Hematopoietic multipotent progenitor cell treated with erythropoietin and hydrocortisone succinate and interleukin-3 and kit ligand, for 8 days (in vitro differentiated cells): ENCODE measurements at regions not wholly inside any gene's neighbourhood (a gene's known extent, or its start where the extent isn't known, plus 50 kb on each side); places are given as distances from the start of the nearest gene placed in this dataset.

Source experiments
- DNase-seq: peaks from one replicate; pipeline ENCODE4 v3.0.0-alpha.2; 2015

- DNase-seq = no peak
Measured at GRCh38 chr5:164746723-164747122, 1241.3 kb downstream of the MAT2B start.

DNA sequence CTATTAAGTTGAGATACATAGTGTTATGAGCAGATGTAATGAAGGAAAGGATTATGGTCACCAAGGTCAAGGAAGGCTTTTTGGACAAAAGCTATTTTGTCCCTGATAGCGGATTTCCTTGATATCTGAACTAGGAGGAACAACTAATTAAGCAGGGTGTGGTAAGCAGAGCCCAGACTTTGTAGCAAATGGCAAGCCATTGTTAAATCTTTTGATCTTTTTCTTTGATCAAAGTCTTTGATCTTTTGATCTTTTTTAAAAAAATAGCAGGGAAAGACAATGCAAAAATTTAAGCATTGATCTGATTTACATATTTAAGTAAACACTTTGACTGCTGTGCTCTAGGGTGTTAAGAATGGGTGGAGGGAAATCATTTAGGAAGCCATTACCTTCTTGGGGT lies 1242.0 kb downstream of the MAT2B start:
- no peak for DNase-seq

DNA sequence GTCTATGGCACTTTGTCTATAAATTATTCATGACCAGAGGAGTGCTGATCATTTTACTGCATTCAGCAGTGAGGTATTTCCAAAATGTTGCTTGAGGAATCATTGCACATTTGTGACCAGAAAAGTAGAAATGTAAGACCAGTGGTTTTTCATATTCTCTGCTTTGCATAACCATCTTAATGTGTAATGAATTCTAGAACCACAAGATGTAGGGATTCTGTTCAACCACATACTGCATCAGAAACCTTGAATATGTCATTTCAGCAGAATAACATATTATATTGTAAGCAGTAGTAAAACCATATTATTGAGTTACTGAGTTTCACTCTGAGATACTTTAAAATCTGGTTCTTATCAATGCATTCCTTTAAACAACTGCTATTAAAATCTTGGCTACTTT lies 1243.4 kb downstream of the MAT2B start:
- DNase-seq = no peak

DNA sequence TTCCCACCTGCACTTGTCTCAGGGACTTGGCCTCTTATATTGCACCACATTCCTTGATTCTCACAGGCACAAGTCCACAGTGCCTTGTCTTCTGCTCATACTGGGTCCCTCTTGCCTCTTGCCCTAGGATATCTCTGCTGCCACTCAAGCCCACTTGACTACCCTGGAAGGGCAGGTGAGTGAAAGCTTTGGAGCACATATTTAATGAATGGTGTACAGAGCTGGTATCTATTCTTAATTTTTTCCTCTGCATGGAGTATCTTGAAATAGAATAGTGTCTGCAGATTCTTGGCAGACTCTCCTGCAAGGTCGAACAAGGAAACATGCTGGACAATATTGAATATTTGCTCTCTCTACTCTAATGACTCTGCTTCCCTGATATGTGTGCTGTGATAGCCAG lies 1248.0 kb downstream of the MAT2B start:
- DNase-seq = no peak

- DNase-seq = no peak
Measured at GRCh38 chr5:164763206-164763605, 1257.8 kb downstream of the MAT2B start.

DNA sequence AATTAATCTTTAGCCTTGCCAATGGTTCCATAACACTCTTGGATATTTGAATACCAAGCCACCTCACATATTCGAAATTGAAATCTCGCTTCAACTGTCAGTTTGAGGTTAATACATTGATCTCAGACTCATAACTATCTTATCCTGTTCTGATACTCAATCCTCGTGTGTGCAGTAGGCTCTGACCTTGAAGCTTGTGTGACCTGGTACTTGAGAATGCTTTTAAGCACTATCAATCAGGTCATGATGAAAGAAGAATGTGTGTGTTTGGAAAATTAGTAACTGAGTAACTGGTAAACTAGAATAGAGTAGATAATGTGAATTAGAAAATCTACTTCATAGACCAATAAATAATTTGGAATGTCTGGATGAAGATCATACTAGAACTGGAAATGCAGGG lies 1266.7 kb downstream of the MAT2B start:
- DNase-seq = no peak

GRCh38 chr5:164784230-164784629 lies 1278.8 kb downstream of the MAT2B start:
- no peak for DNase-seq

- DNase-seq = no peak
Measured at GRCh38 chr5:164798110-164798509, 1292.7 kb downstream of the MAT2B start.

GRCh38 chr5:164799391-164799790 lies 1294.0 kb downstream of the MAT2B start:
- DNase-seq = no peak

DNA sequence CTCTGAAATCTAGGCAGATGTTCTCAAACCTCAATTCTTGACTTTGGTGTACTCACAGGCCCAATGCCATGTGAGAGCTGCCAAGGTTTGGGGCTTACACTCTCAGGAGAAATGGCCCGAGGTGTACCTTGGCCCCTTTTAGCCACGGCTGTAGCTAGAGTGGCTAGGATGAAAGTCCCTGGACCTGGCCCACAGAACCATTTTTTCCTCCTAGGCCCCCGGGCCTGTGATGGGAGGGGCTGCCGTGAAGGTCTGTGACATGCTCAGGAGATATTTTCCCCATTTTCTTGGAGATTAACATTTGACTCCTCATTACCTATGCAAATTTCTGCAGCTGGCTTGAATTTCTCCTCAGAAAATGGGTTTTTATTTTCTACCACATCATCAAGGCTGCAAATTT lies 1296.5 kb downstream of the MAT2B start:
- no peak for DNase-seq

DNA sequence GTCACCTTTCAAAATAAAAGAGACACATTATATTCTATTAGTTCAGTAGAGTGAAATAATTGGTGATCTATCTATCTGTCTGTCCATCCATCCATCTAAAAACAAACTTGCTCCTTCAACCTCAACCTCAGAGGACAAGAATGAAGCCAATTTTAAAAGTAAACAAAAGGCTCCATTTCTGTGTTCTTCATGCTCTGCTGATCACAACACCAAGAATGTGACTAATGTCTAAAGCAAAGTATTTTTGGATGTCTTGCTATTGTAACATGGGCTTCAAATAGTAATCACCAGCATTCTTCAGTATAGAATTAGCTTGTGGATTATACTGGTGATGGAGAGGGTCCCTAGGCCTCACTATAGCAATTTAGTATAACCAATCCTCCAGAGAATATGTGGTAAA lies 1304.4 kb downstream of the MAT2B start:
- DNase-seq = no peak

DNA sequence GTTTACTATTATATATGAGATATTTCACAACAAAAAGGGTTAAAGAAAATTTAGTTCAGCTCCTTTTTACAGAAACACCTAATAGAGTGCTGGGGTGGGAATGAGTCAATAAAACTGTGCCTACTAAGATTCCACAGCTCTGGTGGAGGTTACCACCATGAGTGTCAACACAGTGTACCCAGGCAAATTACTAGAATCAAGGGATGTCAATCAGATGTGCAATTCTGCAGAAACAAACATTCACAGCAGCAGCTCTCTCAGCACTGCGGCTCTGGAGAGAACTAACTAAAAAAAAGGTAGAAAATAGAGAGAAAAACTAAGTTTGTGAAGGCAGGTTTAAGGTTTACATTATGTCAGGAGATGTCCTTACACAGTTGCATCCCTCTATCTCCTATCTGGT lies 1313.0 kb downstream of the MAT2B start:
- DNase-seq = no peak

- DNase-seq = no peak
Measured at GRCh38 chr5:164824671-164825070, 1319.3 kb downstream of the MAT2B start.

DNA sequence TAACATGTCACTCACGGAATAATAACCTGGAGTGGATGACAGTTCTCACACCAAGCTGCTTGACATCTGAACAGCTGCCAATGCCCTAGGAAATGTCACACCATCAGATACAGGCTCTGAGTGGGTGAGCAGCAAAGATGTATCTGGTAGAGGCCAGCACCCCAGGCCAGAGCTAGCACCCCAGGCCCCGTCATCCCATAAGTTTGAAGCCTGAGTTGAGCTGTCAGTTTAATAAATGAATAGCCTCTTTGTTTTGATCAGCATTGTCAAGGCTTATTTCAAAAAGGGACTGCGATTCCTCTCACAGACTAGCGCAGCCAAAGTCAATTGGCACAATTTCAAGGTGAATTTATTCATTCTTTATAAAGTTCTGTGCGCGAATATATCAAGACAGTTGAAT lies 1327.1 kb downstream of the MAT2B start:
- DNase-seq = no peak

DNA sequence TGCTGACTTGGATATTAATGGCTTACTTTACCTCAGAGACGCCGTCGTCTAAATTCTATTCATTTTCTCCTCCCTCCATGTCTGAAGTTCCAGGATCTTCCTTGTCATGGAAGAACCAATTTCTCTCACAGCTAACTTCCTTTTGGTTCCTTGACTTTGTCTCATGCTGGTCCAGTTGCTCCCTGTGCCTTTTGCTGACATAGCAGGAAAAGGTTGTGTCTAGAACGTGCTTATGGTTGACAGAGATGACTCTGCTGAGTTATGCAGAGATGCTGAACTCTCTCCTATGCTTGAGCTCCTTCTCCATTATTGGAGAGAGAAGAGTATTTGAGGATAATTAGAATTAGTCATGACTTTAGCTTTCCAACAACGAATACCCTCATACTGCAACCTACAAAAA lies 1338.9 kb downstream of the MAT2B start:
- DNase-seq = no peak

- no peak for DNase-seq
Measured at GRCh38 chr5:164860896-164861295, 1355.5 kb downstream of the MAT2B start.

DNA sequence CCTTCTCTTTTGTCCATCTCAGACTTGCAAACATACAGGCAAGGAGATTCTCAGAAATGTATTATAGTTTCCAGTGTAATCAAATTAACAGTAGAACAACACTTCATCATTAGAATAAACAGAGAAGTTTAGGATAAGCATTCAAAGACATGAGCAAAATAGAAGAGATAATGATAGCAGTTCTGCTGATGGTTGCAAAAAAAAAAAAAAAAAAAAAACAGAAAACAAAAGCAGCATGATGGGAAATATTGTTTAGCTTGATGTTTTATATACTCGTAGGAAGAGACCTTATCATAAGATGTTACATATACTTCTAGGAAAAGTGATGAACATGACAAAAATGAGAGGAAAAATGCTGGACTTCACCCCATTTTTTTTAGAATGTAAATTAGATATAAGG lies 1356.2 kb downstream of the MAT2B start:
- no peak for DNase-seq

DNA sequence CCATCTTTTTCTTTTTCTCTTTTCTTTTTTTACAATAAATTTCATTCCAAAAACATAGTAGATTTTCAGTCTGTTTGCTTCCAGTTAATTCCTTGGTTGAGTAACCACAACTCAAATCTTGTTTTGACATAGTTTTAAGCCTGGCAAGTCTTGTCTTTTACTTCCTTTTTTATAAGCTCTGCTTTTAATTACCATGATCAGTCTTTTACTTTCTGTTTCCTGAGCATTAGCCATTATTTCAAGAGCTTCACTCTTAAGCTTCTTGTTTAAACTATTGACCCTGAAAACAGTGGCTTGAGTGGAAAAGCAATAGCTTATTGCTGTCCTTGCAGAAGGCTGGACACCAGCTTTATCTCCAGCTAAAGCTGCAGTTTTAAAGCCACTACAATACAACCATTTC lies 1363.3 kb downstream of the MAT2B start:
- no peak for DNase-seq

- no peak for DNase-seq
Measured at GRCh38 chr5:164869325-164869724, 1363.9 kb downstream of the MAT2B start.

DNA sequence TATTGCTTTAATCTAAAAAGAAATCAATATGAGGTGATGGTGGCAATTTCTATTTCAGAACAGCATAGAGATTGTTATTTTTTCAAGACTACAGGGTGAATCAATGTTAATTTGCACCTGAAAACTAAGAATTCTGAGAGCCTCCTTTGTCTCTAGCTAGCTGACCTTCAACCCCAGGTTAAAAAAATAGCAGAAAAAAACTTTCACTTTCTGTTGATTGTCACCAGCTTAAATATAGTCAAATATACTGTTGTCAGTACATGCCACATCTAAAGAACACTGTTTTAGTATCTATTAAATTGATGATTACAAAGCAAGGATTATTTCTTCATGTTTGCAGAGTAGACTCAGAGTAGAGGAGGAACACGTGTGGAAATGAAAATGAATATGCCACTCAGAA lies 1371.4 kb downstream of the MAT2B start:
- no peak for DNase-seq

- DNase-seq = no peak
Measured at GRCh38 chr5:164881442-164881841, 1376.0 kb downstream of the MAT2B start.

DNA sequence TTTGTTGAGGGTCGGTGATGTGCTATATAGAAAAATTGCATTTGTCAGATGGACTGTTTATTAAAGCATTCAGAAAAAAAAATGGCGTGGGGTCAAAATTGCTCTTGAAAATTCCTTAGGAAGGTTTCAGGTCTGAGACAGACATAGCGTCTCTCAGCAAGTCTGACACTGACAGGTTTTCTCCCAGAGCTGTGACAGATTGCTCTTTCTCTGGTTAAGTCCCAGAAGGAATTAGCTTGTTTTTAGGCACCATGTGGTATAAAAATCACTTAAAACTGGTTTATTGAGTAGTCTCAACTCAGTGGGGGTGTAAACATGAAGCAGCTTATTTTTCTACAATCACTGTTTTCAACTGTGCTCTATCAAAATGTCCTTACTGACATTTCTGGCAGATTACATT lies 1379.8 kb downstream of the MAT2B start:
- no peak for DNase-seq

DNA sequence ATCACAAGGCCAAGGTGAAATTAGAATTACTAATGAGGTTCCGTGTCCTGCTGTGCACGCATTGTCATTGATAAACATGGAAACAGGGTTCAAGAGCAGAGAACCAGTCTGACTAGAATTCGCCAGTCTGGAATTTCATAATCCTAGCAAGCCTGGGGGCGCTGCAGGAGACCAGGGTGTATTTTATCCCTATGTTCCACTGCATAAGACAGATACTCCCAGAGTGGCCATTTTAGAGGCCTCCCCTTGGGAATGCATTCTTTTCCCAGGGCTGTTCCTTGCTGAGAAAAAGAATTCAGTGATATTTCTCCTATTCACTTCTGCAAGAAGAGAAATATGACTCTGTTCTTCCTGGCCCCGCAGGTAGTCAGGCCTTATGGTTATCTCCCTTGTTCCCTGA lies 1387.7 kb downstream of the MAT2B start:
- no peak for DNase-seq

DNA sequence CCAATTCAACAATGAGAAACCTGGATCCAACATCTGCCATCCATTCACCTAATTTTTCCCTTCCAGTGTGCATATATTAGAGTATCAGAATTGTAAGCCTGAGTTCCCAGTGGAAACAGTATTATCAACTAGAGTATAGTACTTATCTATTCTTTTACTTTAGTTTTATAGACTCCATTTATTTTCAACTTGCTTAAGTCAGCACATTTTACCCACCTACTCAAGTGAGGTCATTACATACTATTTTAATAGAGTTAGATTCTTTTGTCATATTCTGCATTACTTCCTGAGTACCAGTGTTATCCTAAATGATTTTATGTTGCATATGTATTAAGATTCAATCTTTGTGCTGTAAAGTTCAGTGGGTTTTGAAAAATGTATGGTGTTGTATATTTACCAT lies 1393.3 kb downstream of the MAT2B start:
- DNase-seq = no peak

- DNase-seq = no peak
Measured at GRCh38 chr5:164909673-164910072, 1404.3 kb downstream of the MAT2B start.

GRCh38 chr5:164921722-164922121 lies 1416.3 kb downstream of the MAT2B start:
- no peak for DNase-seq
